ENCODE measurements at regions not wholly inside any gene's neighbourhood (a gene's known extent, or its start where the extent isn't known, plus 50 kb on each side); places are given as distances from the start of the nearest gene placed in this dataset.
"Not testable (repeated sequence)": the region's sequence is repeated elsewhere in the genome, so short reads cannot be mapped to it uniquely, and the experiment has no call there.

DNA sequence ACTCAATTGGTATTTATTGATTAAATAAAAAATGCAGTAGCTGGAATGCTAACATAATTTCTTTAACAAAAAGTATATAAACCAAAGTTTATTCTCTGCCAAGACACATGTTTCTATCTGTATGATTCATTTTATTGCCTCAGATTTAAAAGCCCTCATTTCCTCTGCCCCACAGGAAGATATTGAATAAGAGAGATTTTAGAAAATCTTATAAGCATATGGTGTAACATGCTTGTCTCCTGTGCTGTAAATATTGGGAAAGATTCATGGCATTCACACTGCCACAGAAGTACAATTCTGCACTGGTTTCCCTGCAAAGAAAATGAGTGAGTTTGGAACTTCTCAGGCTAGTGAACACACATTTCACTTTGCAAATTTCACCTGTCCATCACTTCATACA lies 134.9 kb upstream of the FBXL7 start:
- H3K36me3 ChIP-seq (ENCODE audit: control insufficient read depth in 2 of 2, insufficient read depth in 2 of 2, low read length in 1 of 2): no peaks in the 10 kb centered on the region
- no peak overlapping the region for H3K27ac ChIP-seq (ENCODE audit: low read depth in 1 of 2, low read length in 1 of 2)
- H3K4me3 ChIP-seq (ENCODE audit: low read length in 2 of 2): no peak overlapping the region
- H3K9me3 ChIP-seq (ENCODE audit: control insufficient read depth in 2 of 2, insufficient read depth in 1 of 2, low read length in 1 of 2): peaks cover 0 to 6% of the 10 kb centered on the region in 2 donors
- DNase-seq (ENCODE audit: low read depth in 6 of 9, low spot score in 9 of 9): no peak
- H3K27me3 ChIP-seq (ENCODE audit: control insufficient read depth in 2 of 2, insufficient read depth in 1 of 2, low read length in 1 of 2): no peaks in the 10 kb centered on the region
- no peaks in the 10 kb centered on the region for H3K4me1 ChIP-seq (ENCODE audit: control insufficient read depth in 2 of 2, insufficient read depth in 2 of 2, low read length in 2 of 2)

GRCh38 chr5:15363601-15364000 lies 136.4 kb upstream of the FBXL7 start:
- no peaks in the 10 kb centered on the region for H3K36me3 ChIP-seq (ENCODE audit: control insufficient read depth in 2 of 2, insufficient read depth in 2 of 2, low read length in 1 of 2)
- H3K27me3 ChIP-seq (ENCODE audit: control insufficient read depth in 2 of 2, insufficient read depth in 1 of 2, low read length in 1 of 2): no peaks in the 10 kb centered on the region
- no peaks in the 10 kb centered on the region for H3K4me1 ChIP-seq (ENCODE audit: control insufficient read depth in 2 of 2, insufficient read depth in 2 of 2, low read length in 2 of 2)
- H3K27ac ChIP-seq (ENCODE audit: low read depth in 1 of 2, low read length in 1 of 2): no peak overlapping the region
- no peak overlapping the region for H3K4me3 ChIP-seq (ENCODE audit: low read length in 2 of 2)
- DNase-seq (ENCODE audit: low read depth in 6 of 9, low spot score in 9 of 9): no peak
- WGBS: 82% methylated on average over 2 of the region's 2 CpGs
- H3K9me3 ChIP-seq (ENCODE audit: control insufficient read depth in 2 of 2, insufficient read depth in 1 of 2, low read length in 1 of 2): peaks cover 0 to 5% of the 10 kb centered on the region in 2 donors

DNA sequence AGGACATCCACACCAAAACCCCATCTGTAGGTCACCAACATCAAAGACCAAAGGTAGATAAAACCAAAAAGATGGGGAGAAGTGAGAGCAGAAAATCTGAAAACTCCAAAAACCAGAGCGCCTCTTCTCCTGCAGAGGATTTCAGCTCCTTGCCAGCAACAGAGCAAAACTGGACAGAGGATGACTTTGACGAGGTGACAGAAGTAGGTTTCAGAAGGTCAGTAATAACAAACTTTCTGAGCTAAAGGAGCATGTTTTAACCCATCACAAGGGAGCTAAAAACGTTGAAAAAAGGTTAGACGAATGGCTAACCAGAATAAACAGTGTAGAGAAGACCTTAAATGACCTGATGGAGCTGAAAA lies 142.9 kb upstream of the FBXL7 start:
- not testable (repeated sequence) for H3K9me3 ChIP-seq (ENCODE audit: control insufficient read depth in 2 of 2, insufficient read depth in 1 of 2, low read length in 1 of 2); H3K27me3 ChIP-seq (ENCODE audit: control insufficient read depth in 2 of 2, insufficient read depth in 1 of 2, low read length in 1 of 2); DNase-seq (ENCODE audit: low read depth in 6 of 9, low spot score in 9 of 9); H3K4me1 ChIP-seq (ENCODE audit: control insufficient read depth in 2 of 2, insufficient read depth in 2 of 2, low read length in 2 of 2); H3K36me3 ChIP-seq (ENCODE audit: control insufficient read depth in 2 of 2, insufficient read depth in 2 of 2, low read length in 1 of 2); H3K4me3 ChIP-seq (ENCODE audit: low read length in 2 of 2); H3K27ac ChIP-seq (ENCODE audit: low read depth in 1 of 2, low read length in 1 of 2)
- WGBS: 85% methylated on average over 4 of the region's 4 CpGs

DNA sequence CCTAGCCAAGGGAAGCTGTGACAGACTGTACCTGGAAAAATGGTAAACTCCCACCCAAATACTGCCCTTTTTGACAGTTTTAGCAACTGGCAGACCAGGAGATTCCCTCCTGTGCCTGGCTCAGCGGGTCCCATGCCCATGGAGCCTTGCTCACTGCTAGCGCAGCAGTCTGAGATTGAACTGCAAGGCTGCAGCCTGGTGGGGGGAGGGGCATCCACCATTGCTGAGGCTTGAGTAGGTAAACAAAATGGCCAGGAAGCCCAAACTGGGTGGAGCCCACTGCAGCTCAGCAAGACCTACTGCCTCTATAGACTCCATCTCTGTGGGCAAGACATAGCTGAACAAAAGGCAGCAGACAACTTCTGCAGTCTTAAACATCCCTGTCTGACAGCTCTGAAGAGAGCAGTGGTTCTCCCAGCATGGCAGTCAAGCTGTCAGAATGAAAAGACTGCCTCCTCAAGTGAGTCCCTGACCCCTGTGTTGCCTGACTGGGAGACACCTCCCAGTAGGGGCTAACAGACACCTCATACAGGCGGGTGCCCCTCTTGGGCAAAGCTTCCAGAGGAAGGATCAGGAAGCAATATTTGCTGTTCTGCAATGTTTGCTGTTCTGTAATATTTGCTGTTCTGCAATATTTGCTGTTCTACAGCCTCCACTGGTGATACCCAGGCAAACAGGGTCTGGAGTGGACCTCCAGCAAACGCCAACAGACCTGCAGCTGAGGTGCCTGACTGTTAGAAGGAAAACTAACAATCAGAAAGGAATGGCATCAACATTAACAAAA lies 143.5 kb upstream of the FBXL7 start:
- not testable (repeated sequence) for DNase-seq (ENCODE audit: low read depth in 6 of 9, low spot score in 9 of 9); H3K27me3 ChIP-seq (ENCODE audit: control insufficient read depth in 2 of 2, insufficient read depth in 1 of 2, low read length in 1 of 2); H3K36me3 ChIP-seq (ENCODE audit: control insufficient read depth in 2 of 2, insufficient read depth in 2 of 2, low read length in 1 of 2); H3K4me3 ChIP-seq (ENCODE audit: low read length in 2 of 2); H3K27ac ChIP-seq (ENCODE audit: low read depth in 1 of 2, low read length in 1 of 2); H3K9me3 ChIP-seq (ENCODE audit: control insufficient read depth in 2 of 2, insufficient read depth in 1 of 2, low read length in 1 of 2); H3K4me1 ChIP-seq (ENCODE audit: control insufficient read depth in 2 of 2, insufficient read depth in 2 of 2, low read length in 2 of 2)
- WGBS: 94% methylated on average over 4 of the region's 4 CpGs

- no peak overlapping the region for H3K27ac ChIP-seq (ENCODE audit: low read depth in 1 of 2, low read length in 1 of 2)
- no peak for DNase-seq (ENCODE audit: low read depth in 6 of 9, low spot score in 9 of 9)
- no peak overlapping the region for H3K4me3 ChIP-seq (ENCODE audit: low read length in 2 of 2)
- no peaks in the 10 kb centered on the region for H3K27me3 ChIP-seq (ENCODE audit: control insufficient read depth in 2 of 2, insufficient read depth in 1 of 2, low read length in 1 of 2)
- H3K9me3 ChIP-seq (ENCODE audit: control insufficient read depth in 2 of 2, insufficient read depth in 1 of 2, low read length in 1 of 2): peaks cover 0 to 7% of the 10 kb centered on the region in 2 donors
- WGBS: 73% methylated on average over 6 of the region's 6 CpGs
- H3K36me3 ChIP-seq (ENCODE audit: control insufficient read depth in 2 of 2, insufficient read depth in 2 of 2, low read length in 1 of 2): no peaks in the 10 kb centered on the region
- no peaks in the 10 kb centered on the region for H3K4me1 ChIP-seq (ENCODE audit: control insufficient read depth in 2 of 2, insufficient read depth in 2 of 2, low read length in 2 of 2)
Observed at GRCh38 chr5:15354021-15354420, 146.0 kb upstream of the FBXL7 start.

- no peak overlapping the region for H3K27ac ChIP-seq (ENCODE audit: low read depth in 1 of 2, low read length in 1 of 2)
- no peaks in the 10 kb centered on the region for H3K36me3 ChIP-seq (ENCODE audit: control insufficient read depth in 2 of 2, insufficient read depth in 2 of 2, low read length in 1 of 2)
- no peaks in the 10 kb centered on the region for H3K27me3 ChIP-seq (ENCODE audit: control insufficient read depth in 2 of 2, insufficient read depth in 1 of 2, low read length in 1 of 2)
- peaks cover 0 to 7% of the 10 kb centered on the region in 2 donors for H3K9me3 ChIP-seq (ENCODE audit: control insufficient read depth in 2 of 2, insufficient read depth in 1 of 2, low read length in 1 of 2)
- H3K4me3 ChIP-seq (ENCODE audit: low read length in 2 of 2): no peak overlapping the region
- 45% methylated on average over 3 of the region's 3 CpGs for WGBS
- no peak for DNase-seq (ENCODE audit: low read depth in 6 of 9, low spot score in 9 of 9)
- no peaks in the 10 kb centered on the region for H3K4me1 ChIP-seq (ENCODE audit: control insufficient read depth in 2 of 2, insufficient read depth in 2 of 2, low read length in 2 of 2)
Observed at GRCh38 chr5:15353086-15353645, 146.8 kb upstream of the FBXL7 start.

DNA sequence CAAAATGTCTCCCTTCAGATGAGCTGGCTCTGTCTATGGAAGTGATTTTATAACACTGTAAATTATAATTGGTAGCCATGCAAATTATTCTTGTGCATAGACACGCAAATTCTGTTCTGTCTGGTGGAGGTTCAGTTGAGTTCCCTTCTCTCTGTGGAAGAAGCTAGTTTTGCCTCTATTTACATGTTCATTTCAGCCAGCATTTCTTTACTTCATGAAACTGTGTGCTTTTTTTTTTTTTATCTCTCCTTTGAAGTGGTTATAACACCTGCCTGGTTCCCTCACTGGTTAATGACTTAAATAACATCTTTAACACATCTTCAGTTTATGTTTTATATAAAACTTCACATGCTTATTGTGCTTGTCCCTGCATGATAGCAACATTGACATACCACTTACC lies 149.4 kb upstream of the FBXL7 start:
- DNase-seq (ENCODE audit: low read depth in 6 of 9, low spot score in 9 of 9): no peak
- H3K4me3 ChIP-seq (ENCODE audit: low read length in 2 of 2): no peak overlapping the region
- H3K27ac ChIP-seq (ENCODE audit: low read depth in 1 of 2, low read length in 1 of 2): no peak overlapping the region
- H3K36me3 ChIP-seq (ENCODE audit: control insufficient read depth in 2 of 2, insufficient read depth in 2 of 2, low read length in 1 of 2): no peaks in the 10 kb centered on the region
- H3K27me3 ChIP-seq (ENCODE audit: control insufficient read depth in 2 of 2, insufficient read depth in 1 of 2, low read length in 1 of 2): no peaks in the 10 kb centered on the region
- no peaks in the 10 kb centered on the region for H3K4me1 ChIP-seq (ENCODE audit: control insufficient read depth in 2 of 2, insufficient read depth in 2 of 2, low read length in 2 of 2)
- WGBS: 82% methylated on average over 1 of the region's 1 CpG
- no peaks in the 10 kb centered on the region for H3K9me3 ChIP-seq (ENCODE audit: control insufficient read depth in 2 of 2, insufficient read depth in 1 of 2, low read length in 1 of 2)

DNA sequence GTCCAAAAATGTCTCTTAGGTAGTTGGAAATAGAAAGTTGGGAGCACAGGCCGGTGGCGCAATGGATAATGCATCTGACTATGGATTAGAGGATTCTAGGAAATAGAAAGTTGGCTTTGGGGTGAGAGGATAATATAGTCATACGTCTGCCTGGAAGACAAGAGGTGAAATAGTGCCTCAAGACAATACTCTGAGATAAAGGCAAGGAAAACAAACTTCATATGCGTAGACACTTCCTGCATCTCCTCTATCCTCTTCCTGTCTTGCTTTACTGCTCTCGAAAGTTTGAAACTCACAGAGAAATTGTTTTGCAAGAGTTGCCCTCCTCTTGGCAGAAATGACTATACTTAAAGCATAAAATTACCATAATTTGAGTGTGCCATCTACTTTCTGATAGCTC lies 153.2 kb upstream of the FBXL7 start:
- Histone ChIP-seq H3K4me3 (ENCODE audit: low read length in 2 of 2) (no peak overlapping the region), H3K36me3 (ENCODE audit: control insufficient read depth in 2 of 2, insufficient read depth in 2 of 2, low read length in 1 of 2) (no peaks in the 10 kb centered on the region), H3K4me1 (ENCODE audit: control insufficient read depth in 2 of 2, insufficient read depth in 2 of 2, low read length in 2 of 2) (no peaks in the 10 kb centered on the region), H3K27ac (ENCODE audit: low read depth in 1 of 2, low read length in 1 of 2) (no peak overlapping the region), H3K27me3 (ENCODE audit: control insufficient read depth in 2 of 2, insufficient read depth in 1 of 2, low read length in 1 of 2) (no peaks in the 10 kb centered on the region), H3K9me3 (ENCODE audit: control insufficient read depth in 2 of 2, insufficient read depth in 1 of 2, low read length in 1 of 2) (peaks cover 0 to 3% of the 10 kb centered on the region in 2 donors)
- DNase-seq (ENCODE audit: low read depth in 6 of 9, low spot score in 9 of 9): no peak
- WGBS: 56% methylated on average over 5 of the region's 5 CpGs

GRCh38 chr5:15344954-15345353 lies 155.0 kb upstream of the FBXL7 start:
- Histone ChIP-seq H3K4me3 (ENCODE audit: low read length in 2 of 2) (no peak overlapping the region), H3K9me3 (ENCODE audit: control insufficient read depth in 2 of 2, insufficient read depth in 1 of 2, low read length in 1 of 2) (peaks cover 0 to 3% of the 10 kb centered on the region in 2 donors), H3K36me3 (ENCODE audit: control insufficient read depth in 2 of 2, insufficient read depth in 2 of 2, low read length in 1 of 2) (no peaks in the 10 kb centered on the region), H3K27ac (ENCODE audit: low read depth in 1 of 2, low read length in 1 of 2) (no peak overlapping the region), H3K4me1 (ENCODE audit: control insufficient read depth in 2 of 2, insufficient read depth in 2 of 2, low read length in 2 of 2) (no peaks in the 10 kb centered on the region), H3K27me3 (ENCODE audit: control insufficient read depth in 2 of 2, insufficient read depth in 1 of 2, low read length in 1 of 2) (no peaks in the 10 kb centered on the region)
- no peak for DNase-seq (ENCODE audit: low read depth in 6 of 9, low spot score in 9 of 9)
- 93% methylated on average over 2 of the region's 2 CpGs for WGBS

Measured in thymus (tissue), 11 donors.